Fibroblast of skin of abdomen (primary cell): ENCODE measurements at regions not wholly inside any gene's neighbourhood (a gene's known extent, or its start where the extent isn't known, plus 50 kb on each side); places are given as distances from the start of the nearest gene placed in this dataset.

Source experiments
- DNase-seq: peaks from one replicate; pipeline ENCODE4 v3.0.0-alpha.2; 2013

- no peak for DNase-seq
These were observed 203.1 kb downstream of the FAT4 start for GRCh38 chr4:125517831-125518230.

- no peak for DNase-seq
These were observed 203.5 kb downstream of the FAT4 start for GRCh38 chr4:125518281-125518680.

- DNase-seq = no peak
These were observed 204.8 kb downstream of the FAT4 start for GRCh38 chr4:125519371-125520146.

GRCh38 chr4:125520258-125520990 lies 205.7 kb downstream of the FAT4 start:
- no peak for DNase-seq

- DNase-seq = no peak
These were observed 207.8 kb downstream of the FAT4 start for GRCh38 chr4:125522588-125522987.

- DNase-seq = no peak
These were observed 208.2 kb downstream of the FAT4 start for GRCh38 chr4:125522992-125523391.

- no peak for DNase-seq
These were observed 211.7 kb downstream of the FAT4 start for GRCh38 chr4:125526420-125526819.

- no peak for DNase-seq
These were observed 212.9 kb downstream of the FAT4 start for GRCh38 chr4:125527681-125528080.

- peak; percentile 7 for DNase-seq
These were observed 214.3 kb downstream of the FAT4 start for GRCh38 chr4:125529071-125529470.

GRCh38 chr4:125538670-125539069 lies 223.9 kb downstream of the FAT4 start:
- DNase-seq = no peak

GRCh38 chr4:125539691-125540090 lies 224.9 kb downstream of the FAT4 start:
- DNase-seq = no peak

GRCh38 chr4:125541836-125542385 lies 227.2 kb downstream of the FAT4 start:
- DNase-seq = no peak

GRCh38 chr4:125546272-125546671 lies 231.5 kb downstream of the FAT4 start:
- no peak for DNase-seq

GRCh38 chr4:125547836-125548235 lies 233.1 kb downstream of the FAT4 start:
- no peak for DNase-seq

- no peak for DNase-seq
These were observed 236.0 kb downstream of the FAT4 start for GRCh38 chr4:125550769-125551168.

- no peak for DNase-seq
These were observed 236.7 kb downstream of the FAT4 start for GRCh38 chr4:125551466-125551865.

- no peak for DNase-seq
These were observed 237.2 kb downstream of the FAT4 start for GRCh38 chr4:125551967-125552366.

- DNase-seq = no peak
These were observed 257.8 kb downstream of the FAT4 start for GRCh38 chr4:125572601-125573000.

- no peak for DNase-seq
These were observed 258.6 kb downstream of the FAT4 start for GRCh38 chr4:125573368-125573767.

- no peak for DNase-seq
These were observed 259.0 kb downstream of the FAT4 start for GRCh38 chr4:125573786-125574185.

- peak; percentile 47 for DNase-seq
These were observed 267.5 kb downstream of the FAT4 start for GRCh38 chr4:125582302-125582701.

- DNase-seq = no peak
These were observed 275.4 kb downstream of the FAT4 start for GRCh38 chr4:125590158-125590557.

GRCh38 chr4:125591290-125591689 lies 276.5 kb downstream of the FAT4 start:
- DNase-seq = no peak
